ENCODE measurements at regions not wholly inside any gene's neighbourhood (a gene's known extent, or its start where the extent isn't known, plus 50 kb on each side); places are given as distances from the start of the nearest gene placed in this dataset.

- no peaks in the 10 kb centered on the region for H3K9me3 ChIP-seq
- ATAC-seq (no peak), DNase-seq (no peak)
- H3K36me3 ChIP-seq (ENCODE audit: low read depth), result no peaks in the 10 kb centered on the region
- intact Hi-C loops (cut with DNase I, micrococcal nuclease), result no loop called here
- no peaks in the 10 kb centered on the region for H3K4me1 ChIP-seq (ENCODE audit: low read depth)
- H3K4me3 ChIP-seq, result no peak overlapping the region
- no peak for TF ChIP-seq CTCF (IDR thresholded peaks at IDR 0.05)
Measured at GRCh38 chr11:115718945-115719344, 214.7 kb upstream of the CADM1 start.

- no peak for ATAC-seq
- H3K4me3 ChIP-seq, result no peak overlapping the region
- DNase-seq, result no peak
- no peaks in the 10 kb centered on the region for H3K4me1 ChIP-seq (ENCODE audit: low read depth)
- TF ChIP-seq CTCF (IDR thresholded peaks at IDR 0.05), result no peak
- H3K9me3 ChIP-seq, result no peaks in the 10 kb centered on the region
- no peaks in the 10 kb centered on the region for H3K36me3 ChIP-seq (ENCODE audit: low read depth)
- intact Hi-C loops (cut with DNase I, micrococcal nuclease), result no loop called here
Measured at GRCh38 chr11:115718106-115718505, 213.9 kb upstream of the CADM1 start.

- no peaks in the 10 kb centered on the region for H3K4me1 ChIP-seq (ENCODE audit: low read depth)
- ATAC-seq (no peak), DNase-seq (no peak)
- intact Hi-C loops (cut with DNase I, micrococcal nuclease), result no loop called here
- TF ChIP-seq CTCF (IDR thresholded peaks at IDR 0.05), result no peak
- H3K36me3 ChIP-seq (ENCODE audit: low read depth), result no peaks in the 10 kb centered on the region
- no peak overlapping the region for H3K4me3 ChIP-seq
- no peaks in the 10 kb centered on the region for H3K9me3 ChIP-seq
Measured at GRCh38 chr11:115716601-115717529, 212.7 kb upstream of the CADM1 start.

GRCh38 chr11:115716080-115716479, 211.9 kb upstream of the CADM1 start:
- intact Hi-C loops (cut with DNase I, micrococcal nuclease), result no loop called here

GRCh38 chr11:115715251-115715770, 211.1 kb upstream of the CADM1 start:
- intact Hi-C loops (cut with DNase I, micrococcal nuclease), result no loop called here
- DNase-seq (no peak), ATAC-seq (no peak)
- no peaks in the 10 kb centered on the region for H3K4me1 ChIP-seq (ENCODE audit: low read depth)
- no peaks in the 10 kb centered on the region for H3K36me3 ChIP-seq (ENCODE audit: low read depth)
- TF ChIP-seq CTCF (IDR thresholded peaks at IDR 0.05), result no peak
- H3K4me3 ChIP-seq, result no peak overlapping the region
- H3K9me3 ChIP-seq, result no peaks in the 10 kb centered on the region

More at GRCh38 chr11:115716080-115716479, 211.9 kb upstream of the CADM1 start:
- TF ChIP-seq CTCF (IDR thresholded peaks at IDR 0.05), result no peak
- Histone ChIP-seq H3K36me3 (ENCODE audit: low read depth) (no peaks in the 10 kb centered on the region), H3K9me3 (no peaks in the 10 kb centered on the region), H3K4me3 (no peak overlapping the region), H3K4me1 (ENCODE audit: low read depth) (no peaks in the 10 kb centered on the region)
- no peak for DNase-seq
- ATAC-seq, result no peak
